Ovary (tissue), 7 donors: ENCODE measurements at regions not wholly inside any gene's neighbourhood (a gene's known extent, or its start where the extent isn't known, plus 50 kb on each side); places are given as distances from the start of the nearest gene placed in this dataset.

Source experiments
- DNase-seq, 5 donors: peaks; one replicate each; pipeline ENCODE4 v3.0.0-alpha.2; 2019 to 2020
- H3K27ac ChIP-seq, 2 donors: fragments of 200-600 bp; one replicate each; pipeline versions ENCODE4 v1.5.1 to v1.8.0; 2019 to 2022
- H3K27me3 ChIP-seq: fragments of 200-600 bp; one replicate; pipeline ENCODE4 v1.8.0; 2022
- H3K36me3 ChIP-seq: fragments of 200-600 bp; sonication (generic); one replicate; pipeline ENCODE4 v1.5.1; 2019
- H3K4me1 ChIP-seq: one replicate; pipeline ENCODE4 v1.8.1; 2013; ENCODE audit warnings: mild to moderate bottlenecking, moderate library complexity; ENCODE audit not compliant: insufficient read depth
- H3K4me3 ChIP-seq: fragments of 200-600 bp; sonication (generic); one replicate; pipeline ENCODE4 v1.5.1; 2017
- H3K9me3 ChIP-seq, 2 donors: fragments of 200-600 bp in 1 of 2; sonication (generic) in 1 of 2; one replicate each; pipeline versions ENCODE4 v1.5.1 to v1.8.1; 2013 to 2019; ENCODE audit warnings: mild to moderate bottlenecking in 1 of 2, moderate library complexity in 1 of 2
- EP300 ChIP-seq: sonication (generic); formaldehyde crosslinking; IDR thresholded peaks from one replicate; pipeline ENCODE4 v1.6.1; 2017; ENCODE audit warnings: antibody characterized with exemption
- POLR2A ChIP-seq: fragments of 450-650 bp; IDR thresholded peaks from one replicate; pipeline ENCODE4 v1.6.1; 2017; ENCODE audit warnings: antibody characterized with exemption, mild to moderate bottlenecking, moderate library complexity
- WGBS, 3 donors: extraction: QIAGEN DNeasy Blood & Tissue Kit in 1 of 3; methylation state at CpG; one replicate each; pipeline versions ENCODE4 v1.1.5 to v1.1.7; 2013 to 2017; 5-methylcytosine and 5-hydroxymethylcytosine counted together
- intact Hi-C, 4 donors: fragments of 100-400 bp; cut with DNase I; formaldehyde crosslinking; loops; one replicate each; pipeline versions ENCODE4 v1.11.0 to v1.15.1; 2022 to 2023
- TF ChIP-seq, protein P1 (sequence below), 3 donors: fragments of 450-650 bp in 2 of 3; fragments of 200-600 bp in 1 of 3; IDR thresholded peaks; one replicate each; pipeline versions ENCODE4 v1.5.1 to v1.8.0; 2016 to 2022; ENCODE audit warnings: antibody characterized with exemption in 3 of 3, mild to moderate bottlenecking in 1 of 3
- donor health status: DM: no; HTN: no; CAD: no; lungs with moderate emphysema.
- donor health status: DM: no; HTN: no; CAD: no.
- donor health status: Bipolar disorder and iron deficiency.
- donor health status: DM: no; HTN: no; CAD: no.
- donor health status: DM: yes; HTN: yes; CAD: no.

DNA sequence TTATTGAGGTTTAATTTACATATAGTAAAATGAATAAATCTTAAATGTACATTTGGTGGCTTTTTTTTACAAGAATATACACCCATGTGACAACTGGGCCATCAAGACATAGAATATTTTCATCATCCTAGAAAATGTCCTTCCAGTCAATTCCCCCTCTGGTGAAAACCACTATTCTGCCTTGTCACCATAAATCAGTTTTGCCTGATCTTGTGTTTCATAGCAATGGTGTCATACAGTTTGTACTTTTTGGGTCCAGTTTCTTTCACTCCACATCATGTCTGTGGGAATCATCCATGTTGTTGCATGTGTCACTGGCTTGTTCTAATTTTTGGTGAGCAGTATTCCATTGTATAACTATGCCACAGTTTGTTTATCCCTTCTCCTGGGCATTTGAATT is 133.1 kb downstream of the PDCD6IP start:
- TF ChIP-seq POLR2A (no peak), EP300 (no peak)
- TF ChIP-seq, protein P1, sequence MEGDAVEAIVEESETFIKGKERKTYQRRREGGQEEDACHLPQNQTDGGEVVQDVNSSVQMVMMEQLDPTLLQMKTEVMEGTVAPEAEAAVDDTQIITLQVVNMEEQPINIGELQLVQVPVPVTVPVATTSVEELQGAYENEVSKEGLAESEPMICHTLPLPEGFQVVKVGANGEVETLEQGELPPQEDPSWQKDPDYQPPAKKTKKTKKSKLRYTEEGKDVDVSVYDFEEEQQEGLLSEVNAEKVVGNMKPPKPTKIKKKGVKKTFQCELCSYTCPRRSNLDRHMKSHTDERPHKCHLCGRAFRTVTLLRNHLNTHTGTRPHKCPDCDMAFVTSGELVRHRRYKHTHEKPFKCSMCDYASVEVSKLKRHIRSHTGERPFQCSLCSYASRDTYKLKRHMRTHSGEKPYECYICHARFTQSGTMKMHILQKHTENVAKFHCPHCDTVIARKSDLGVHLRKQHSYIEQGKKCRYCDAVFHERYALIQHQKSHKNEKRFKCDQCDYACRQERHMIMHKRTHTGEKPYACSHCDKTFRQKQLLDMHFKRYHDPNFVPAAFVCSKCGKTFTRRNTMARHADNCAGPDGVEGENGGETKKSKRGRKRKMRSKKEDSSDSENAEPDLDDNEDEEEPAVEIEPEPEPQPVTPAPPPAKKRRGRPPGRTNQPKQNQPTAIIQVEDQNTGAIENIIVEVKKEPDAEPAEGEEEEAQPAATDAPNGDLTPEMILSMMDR (IDR thresholded peaks at IDR 0.05) = no peak
- H3K27ac ChIP-seq = no peak overlapping the region

DNA sequence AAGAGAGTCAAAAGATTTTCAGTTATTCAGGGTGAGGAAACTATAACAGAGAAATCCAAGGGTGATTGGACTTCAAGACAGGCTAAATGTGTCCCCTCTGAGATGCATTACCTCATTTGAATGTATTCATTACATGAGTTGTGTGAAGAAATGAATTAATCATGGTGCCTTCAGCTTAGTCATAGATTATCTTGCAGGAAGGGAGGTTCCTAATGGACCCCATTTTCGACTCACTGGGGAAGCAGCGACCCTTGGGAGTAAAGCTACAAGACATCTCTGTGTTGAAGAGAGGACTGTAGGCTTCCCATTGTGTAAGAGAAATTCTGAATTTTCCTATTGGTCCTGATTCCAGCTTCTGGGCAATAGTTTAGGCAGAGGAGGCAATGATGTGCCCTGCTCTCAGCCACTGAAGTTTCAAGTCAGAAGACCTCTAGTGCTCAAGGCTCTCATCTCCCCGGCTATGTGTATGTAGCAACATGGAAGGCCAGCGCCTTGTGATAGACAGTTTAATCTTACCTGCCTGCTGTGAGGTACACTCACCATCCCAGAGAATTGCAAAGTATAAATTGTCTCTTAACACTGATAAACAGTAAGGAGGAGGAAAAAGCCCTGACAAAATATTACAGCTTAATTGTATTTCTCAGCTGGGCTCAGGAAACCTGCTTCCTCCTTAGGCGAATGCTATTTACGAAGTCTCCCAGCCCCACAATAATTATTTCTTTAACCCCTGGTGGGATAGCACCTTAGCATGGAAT is 133.8 kb downstream of the PDCD6IP start:
- intact Hi-C loops = no loop called here
- no peak overlapping the region for H3K27ac ChIP-seq
- H3K9me3 ChIP-seq = no peaks in the 10 kb centered on the region
- H3K4me3 ChIP-seq = no peak overlapping the region
- TF ChIP-seq EP300 (no peak), POLR2A (no peak)
- TF ChIP-seq, protein P1 (IDR thresholded peaks at IDR 0.05) = no peak
- no peaks in the 10 kb centered on the region for H3K36me3 ChIP-seq
- H3K4me1 ChIP-seq = no peaks in the 10 kb centered on the region
- 52 to 61% (median 52%) methylated on average over 6 of the region's 6 CpGs for WGBS, 3 donors
- H3K27me3 ChIP-seq = no peaks in the 10 kb centered on the region
- no peak for DNase-seq

More for the DNA sequence above, 133.1 kb downstream of the PDCD6IP start:
- no peak for DNase-seq
- Histone ChIP-seq H3K36me3 (no peaks in the 10 kb centered on the region), H3K9me3 (no peaks in the 10 kb centered on the region), H3K4me1 (no peaks in the 10 kb centered on the region), H3K4me3 (no peak overlapping the region), H3K27me3 (no peaks in the 10 kb centered on the region)
- intact Hi-C loops = no loop called here

DNA sequence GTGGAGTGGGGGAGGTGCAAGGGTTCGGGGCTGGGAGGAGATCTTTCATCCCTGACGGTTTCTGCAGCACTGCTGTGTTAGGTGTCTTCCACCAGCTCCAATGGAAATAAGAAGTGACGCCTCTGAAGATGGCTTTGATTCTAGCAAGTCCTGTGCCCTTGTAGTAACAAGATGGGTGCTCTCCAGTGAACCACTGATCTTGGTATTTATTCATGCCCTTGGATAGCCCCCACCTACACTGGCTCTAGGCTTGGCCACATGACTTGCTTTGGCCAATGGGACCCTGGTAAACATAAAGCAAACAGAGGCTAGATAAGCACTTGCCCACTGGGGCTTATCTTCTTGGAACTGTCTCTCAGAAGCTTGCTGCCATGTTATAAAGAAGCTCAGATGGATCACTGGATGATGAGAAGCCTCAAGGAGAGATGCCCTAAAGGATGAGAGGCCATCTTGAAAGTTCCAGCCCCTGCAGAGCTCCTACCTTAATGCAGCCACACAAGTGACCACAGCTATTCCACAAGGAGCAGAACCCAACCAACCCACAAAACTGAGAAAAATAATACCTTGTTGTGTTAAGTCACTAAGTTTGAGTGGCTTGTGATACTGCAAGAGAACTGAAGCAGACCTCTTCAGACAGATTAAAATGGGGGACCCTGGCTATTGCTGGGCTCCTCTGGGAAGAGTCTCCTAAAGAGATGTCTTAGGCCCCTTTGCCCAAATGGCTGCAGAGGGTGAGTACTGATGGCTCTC is 137.9 kb downstream of the PDCD6IP start:
- TF ChIP-seq EP300 (no peak), POLR2A (no peak)
- TF ChIP-seq, protein P1 (IDR thresholded peaks at IDR 0.05) = no peak
- WGBS, 3 donors = 64 to 72% (median 65%) methylated on average over 3 of the region's 3 CpGs
- intact Hi-C loops = no loop called here

DNA sequence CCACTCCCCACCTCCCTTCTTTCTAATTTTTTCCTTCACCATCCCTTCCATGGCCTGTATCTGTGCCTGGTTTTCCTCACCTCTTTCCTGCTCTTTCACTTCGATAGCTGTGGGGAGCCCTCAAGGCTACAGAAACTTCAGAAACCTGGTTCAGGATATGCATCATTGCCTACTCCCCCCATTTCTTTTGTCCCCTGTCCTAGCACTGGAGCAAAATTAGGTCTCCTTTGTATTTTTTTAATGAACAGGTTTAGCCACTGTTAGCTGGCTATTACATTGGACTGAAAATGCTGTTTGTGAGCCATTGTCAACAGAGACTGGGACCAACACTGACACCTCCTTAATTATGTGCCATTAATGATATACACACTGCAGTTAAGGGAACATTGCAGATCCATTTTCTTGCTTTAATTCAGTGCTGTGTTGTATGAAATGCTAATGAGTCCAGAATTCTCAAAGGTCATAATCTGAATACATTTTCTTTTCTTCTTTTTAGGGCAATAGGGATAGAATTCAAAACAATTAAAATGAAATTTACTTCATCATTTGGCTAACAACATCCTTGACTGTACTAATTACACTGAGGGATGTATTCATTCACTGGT is 138.6 kb downstream of the PDCD6IP start:
- no peaks in the 10 kb centered on the region for H3K4me1 ChIP-seq
- 26 to 50% (median 29%) methylated on average over 1 of the region's 1 CpG for WGBS, 3 donors
- no peak overlapping the region for H3K27ac ChIP-seq
- no peak for DNase-seq
- intact Hi-C loops = no loop called here
- no peaks in the 10 kb centered on the region for H3K27me3 ChIP-seq
- H3K4me3 ChIP-seq = no peak overlapping the region
- H3K9me3 ChIP-seq = no peaks in the 10 kb centered on the region
- no peak for TF ChIP-seq EP300
- TF ChIP-seq, protein P1 (IDR thresholded peaks at IDR 0.05) = no peak
- TF ChIP-seq POLR2A = no peak
- H3K36me3 ChIP-seq = no peaks in the 10 kb centered on the region

More for the DNA sequence above, 137.9 kb downstream of the PDCD6IP start:
- H3K4me1 ChIP-seq = no peaks in the 10 kb centered on the region
- H3K4me3 ChIP-seq = no peak overlapping the region
- H3K9me3 ChIP-seq = no peaks in the 10 kb centered on the region
- DNase-seq = no peak
- H3K27ac ChIP-seq = no peak overlapping the region
- H3K27me3 ChIP-seq = no peaks in the 10 kb centered on the region
- H3K36me3 ChIP-seq = no peaks in the 10 kb centered on the region
